ENCODE measurements at regions not wholly inside any gene's neighbourhood (a gene's known extent, or its start where the extent isn't known, plus 50 kb on each side); places are given as distances from the start of the nearest gene placed in this dataset.

DNA sequence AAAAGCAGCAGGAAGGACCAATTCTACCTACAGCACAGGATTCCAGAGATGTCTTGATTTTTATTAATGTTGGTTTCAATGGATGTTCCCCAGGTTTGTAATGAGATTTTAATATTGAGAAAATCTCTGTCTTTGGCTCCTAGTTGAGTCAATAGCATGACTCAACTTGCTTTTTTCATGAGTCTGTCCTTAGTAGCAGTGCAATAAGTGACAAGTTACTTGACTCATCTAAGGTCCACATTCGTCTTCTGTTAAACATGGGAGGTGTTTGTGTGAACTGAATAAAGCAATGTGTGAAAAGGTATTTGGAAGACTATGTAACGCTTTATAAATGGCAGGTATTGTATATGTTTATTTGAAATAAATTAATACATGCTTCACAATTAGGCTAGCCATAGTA is 645.0 kb upstream of the PTBP2 start (continued):
- TF ChIP-seq, protein P1, sequence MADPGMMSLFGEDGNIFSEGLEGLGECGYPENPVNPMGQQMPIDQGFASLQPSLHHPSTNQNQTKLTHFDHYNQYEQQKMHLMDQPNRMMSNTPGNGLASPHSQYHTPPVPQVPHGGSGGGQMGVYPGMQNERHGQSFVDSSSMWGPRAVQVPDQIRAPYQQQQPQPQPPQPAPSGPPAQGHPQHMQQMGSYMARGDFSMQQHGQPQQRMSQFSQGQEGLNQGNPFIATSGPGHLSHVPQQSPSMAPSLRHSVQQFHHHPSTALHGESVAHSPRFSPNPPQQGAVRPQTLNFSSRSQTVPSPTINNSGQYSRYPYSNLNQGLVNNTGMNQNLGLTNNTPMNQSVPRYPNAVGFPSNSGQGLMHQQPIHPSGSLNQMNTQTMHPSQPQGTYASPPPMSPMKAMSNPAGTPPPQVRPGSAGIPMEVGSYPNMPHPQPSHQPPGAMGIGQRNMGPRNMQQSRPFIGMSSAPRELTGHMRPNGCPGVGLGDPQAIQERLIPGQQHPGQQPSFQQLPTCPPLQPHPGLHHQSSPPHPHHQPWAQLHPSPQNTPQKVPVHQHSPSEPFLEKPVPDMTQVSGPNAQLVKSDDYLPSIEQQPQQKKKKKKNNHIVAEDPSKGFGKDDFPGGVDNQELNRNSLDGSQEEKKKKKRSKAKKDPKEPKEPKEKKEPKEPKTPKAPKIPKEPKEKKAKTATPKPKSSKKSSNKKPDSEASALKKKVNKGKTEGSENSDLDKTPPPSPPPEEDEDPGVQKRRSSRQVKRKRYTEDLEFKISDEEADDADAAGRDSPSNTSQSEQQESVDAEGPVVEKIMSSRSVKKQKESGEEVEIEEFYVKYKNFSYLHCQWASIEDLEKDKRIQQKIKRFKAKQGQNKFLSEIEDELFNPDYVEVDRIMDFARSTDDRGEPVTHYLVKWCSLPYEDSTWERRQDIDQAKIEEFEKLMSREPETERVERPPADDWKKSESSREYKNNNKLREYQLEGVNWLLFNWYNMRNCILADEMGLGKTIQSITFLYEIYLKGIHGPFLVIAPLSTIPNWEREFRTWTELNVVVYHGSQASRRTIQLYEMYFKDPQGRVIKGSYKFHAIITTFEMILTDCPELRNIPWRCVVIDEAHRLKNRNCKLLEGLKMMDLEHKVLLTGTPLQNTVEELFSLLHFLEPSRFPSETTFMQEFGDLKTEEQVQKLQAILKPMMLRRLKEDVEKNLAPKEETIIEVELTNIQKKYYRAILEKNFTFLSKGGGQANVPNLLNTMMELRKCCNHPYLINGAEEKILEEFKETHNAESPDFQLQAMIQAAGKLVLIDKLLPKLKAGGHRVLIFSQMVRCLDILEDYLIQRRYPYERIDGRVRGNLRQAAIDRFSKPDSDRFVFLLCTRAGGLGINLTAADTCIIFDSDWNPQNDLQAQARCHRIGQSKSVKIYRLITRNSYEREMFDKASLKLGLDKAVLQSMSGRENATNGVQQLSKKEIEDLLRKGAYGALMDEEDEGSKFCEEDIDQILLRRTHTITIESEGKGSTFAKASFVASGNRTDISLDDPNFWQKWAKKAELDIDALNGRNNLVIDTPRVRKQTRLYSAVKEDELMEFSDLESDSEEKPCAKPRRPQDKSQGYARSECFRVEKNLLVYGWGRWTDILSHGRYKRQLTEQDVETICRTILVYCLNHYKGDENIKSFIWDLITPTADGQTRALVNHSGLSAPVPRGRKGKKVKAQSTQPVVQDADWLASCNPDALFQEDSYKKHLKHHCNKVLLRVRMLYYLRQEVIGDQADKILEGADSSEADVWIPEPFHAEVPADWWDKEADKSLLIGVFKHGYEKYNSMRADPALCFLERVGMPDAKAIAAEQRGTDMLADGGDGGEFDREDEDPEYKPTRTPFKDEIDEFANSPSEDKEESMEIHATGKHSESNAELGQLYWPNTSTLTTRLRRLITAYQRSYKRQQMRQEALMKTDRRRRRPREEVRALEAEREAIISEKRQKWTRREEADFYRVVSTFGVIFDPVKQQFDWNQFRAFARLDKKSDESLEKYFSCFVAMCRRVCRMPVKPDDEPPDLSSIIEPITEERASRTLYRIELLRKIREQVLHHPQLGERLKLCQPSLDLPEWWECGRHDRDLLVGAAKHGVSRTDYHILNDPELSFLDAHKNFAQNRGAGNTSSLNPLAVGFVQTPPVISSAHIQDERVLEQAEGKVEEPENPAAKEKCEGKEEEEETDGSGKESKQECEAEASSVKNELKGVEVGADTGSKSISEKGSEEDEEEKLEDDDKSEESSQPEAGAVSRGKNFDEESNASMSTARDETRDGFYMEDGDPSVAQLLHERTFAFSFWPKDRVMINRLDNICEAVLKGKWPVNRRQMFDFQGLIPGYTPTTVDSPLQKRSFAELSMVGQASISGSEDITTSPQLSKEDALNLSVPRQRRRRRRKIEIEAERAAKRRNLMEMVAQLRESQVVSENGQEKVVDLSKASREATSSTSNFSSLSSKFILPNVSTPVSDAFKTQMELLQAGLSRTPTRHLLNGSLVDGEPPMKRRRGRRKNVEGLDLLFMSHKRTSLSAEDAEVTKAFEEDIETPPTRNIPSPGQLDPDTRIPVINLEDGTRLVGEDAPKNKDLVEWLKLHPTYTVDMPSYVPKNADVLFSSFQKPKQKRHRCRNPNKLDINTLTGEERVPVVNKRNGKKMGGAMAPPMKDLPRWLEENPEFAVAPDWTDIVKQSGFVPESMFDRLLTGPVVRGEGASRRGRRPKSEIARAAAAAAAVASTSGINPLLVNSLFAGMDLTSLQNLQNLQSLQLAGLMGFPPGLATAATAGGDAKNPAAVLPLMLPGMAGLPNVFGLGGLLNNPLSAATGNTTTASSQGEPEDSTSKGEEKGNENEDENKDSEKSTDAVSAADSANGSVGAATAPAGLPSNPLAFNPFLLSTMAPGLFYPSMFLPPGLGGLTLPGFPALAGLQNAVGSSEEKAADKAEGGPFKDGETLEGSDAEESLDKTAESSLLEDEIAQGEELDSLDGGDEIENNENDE (IDR thresholded peaks at IDR 0.05; ENCODE audit: insufficient replicate concordance, low read length): no peak

All from H1 (cell line).